NT2/D1 (cell line): ENCODE measurements at regions not wholly inside any gene's neighbourhood (a gene's known extent, or its start where the extent isn't known, plus 50 kb on each side); places are given as distances from the start of the nearest gene placed in this dataset.

ENCODE experiments used
- SUZ12 ChIP-seq: IDR thresholded peaks from 2 replicates; pipeline ENCODE4 v1.6.1; 2011; ENCODE audit not compliant: insufficient read length, insufficient read depth; ENCODE audit errors: extremely low read depth
- YY1 ChIP-seq: IDR thresholded peaks from 2 replicates; pipeline ENCODE4 v1.6.1; 2011; ENCODE audit not compliant: insufficient read length, insufficient read depth
- ZNF274 ChIP-seq: IDR thresholded peaks from 2 replicates; pipeline ENCODE4 v1.6.1; 2011; ENCODE audit warnings: mild to moderate bottlenecking, low read depth, low read length

DNA sequence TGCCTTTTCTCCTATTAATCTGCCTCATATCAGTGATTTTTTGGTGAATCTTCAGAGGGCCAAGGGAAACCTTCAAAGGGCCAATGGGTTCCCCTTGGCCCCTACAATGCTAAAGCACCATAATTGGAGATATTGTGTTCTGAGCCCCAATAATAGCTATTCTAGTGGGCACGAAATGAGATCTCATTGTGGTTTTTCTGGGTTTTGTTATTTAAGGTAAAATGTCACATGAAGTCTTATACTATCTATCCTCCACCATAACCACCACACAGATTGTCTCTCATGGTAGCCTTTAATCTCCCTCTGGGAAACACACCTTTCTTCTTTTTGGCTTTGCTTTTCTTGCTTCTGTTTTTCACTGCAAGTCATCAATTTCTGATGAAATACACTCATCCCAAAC, 152.8 kb downstream of the B3GNT2 start:
- TF ChIP-seq ZNF274 (no peak), YY1 (no peak), SUZ12 (no peak)
